Kidney (tissue), 13 donors: ENCODE measurements at regions not wholly inside any gene's neighbourhood (a gene's known extent, or its start where the extent isn't known, plus 50 kb on each side); places are given as distances from the start of the nearest gene placed in this dataset.
A peak's percentile ranks its signal among the peaks of the same experiment; 100 is the strongest.

Experiments
- DNase-seq, 5 donors: peaks; one replicate each; pipeline ENCODE4 v3.0.0-alpha.2; 2013 to 2020
- FAIRE-seq: peaks from 2 replicates; lab custom pipeline; 2012; peaks lifted over from hg19 to GRCh38; lab: Jason Lieb, UNC
- H3K27ac ChIP-seq, 2 donors: one replicate each; pipeline ENCODE4 v1.7.0; 2013; ENCODE audit warnings: low read depth in 2 of 2, low read length in 2 of 2, inconsistent platforms in 1 of 2
- H3K27me3 ChIP-seq: one replicate; pipeline ENCODE4 v1.7.1; 2013; ENCODE audit warnings: low read length, inconsistent platforms; ENCODE audit not compliant: control insufficient read depth, insufficient read depth
- H3K36me3 ChIP-seq, 3 donors: one replicate each; pipeline versions ENCODE4 v1.7.0 to v1.7.1; 2013; ENCODE audit warnings: low read length in 3 of 3, control low read depth in 1 of 3, inconsistent platforms in 1 of 3; ENCODE audit not compliant: insufficient read depth in 3 of 3, control insufficient read depth in 2 of 3
- H3K4me1 ChIP-seq, 3 donors: one replicate each; pipeline versions ENCODE4 v1.7.0 to v1.7.1; 2013; ENCODE audit warnings: low read length in 3 of 3, inconsistent platforms in 1 of 3, low read depth in 1 of 3; ENCODE audit not compliant: control insufficient read depth in 2 of 3, insufficient read depth in 2 of 3
- H3K4me3 ChIP-seq, 3 donors: one replicate each; pipeline versions ENCODE4 v1.7.0 to v1.8.1; 2013; ENCODE audit warnings: low read length in 3 of 3, control low read depth in 1 of 3, inconsistent platforms in 1 of 3
- H3K9ac ChIP-seq, 3 donors: one replicate each; pipeline versions ENCODE4 v1.7.0 to v1.7.1; 2013; ENCODE audit warnings: low read length in 3 of 3, control low read depth in 1 of 3, inconsistent platforms in 1 of 3
- H3K9me3 ChIP-seq, 3 donors: one replicate each; pipeline versions ENCODE4 v1.7.0 to v1.7.1; 2013; ENCODE audit warnings: low read length in 3 of 3, control low read depth in 1 of 3, inconsistent platforms in 1 of 3; ENCODE audit not compliant: control insufficient read depth in 2 of 3, insufficient read depth in 1 of 3
- CTCF ChIP-seq: IDR thresholded peaks from 3 replicates; pipeline ENCODE4 v1.5.1; 2012; ENCODE audit warnings: mild to moderate bottlenecking, moderate library complexity, borderline replicate concordance; ENCODE audit not compliant: insufficient read depth; ENCODE audit errors: extremely low read depth
- intact Hi-C: fragments of 100-400 bp; cut with DNase I; formaldehyde crosslinking; loops from one replicate; pipeline ENCODE4 v1.11.1; 2022
- donor health status: control.
- donor health status: control.
- donor health status: control.
- donor health status: control.
- donor health status: control.
- donor health status: DM: yes; HTN: yes; CAD: no.
- donor health status: Normal renal cell carcinoma (clear cell type).

- TF ChIP-seq CTCF = no peak
- DNase-seq = peak in 3 of 5 donors; percentile 25 to 72 (median 69)
- H3K27ac ChIP-seq = no peak overlapping the region
- intact Hi-C loops = no loop called here
- peaks cover 0 to 3% (median 0%) of the 10 kb centered on the region in 3 donors for H3K9me3 ChIP-seq
- no peaks in the 10 kb centered on the region for H3K27me3 ChIP-seq
- no peaks in the 10 kb centered on the region for H3K4me1 ChIP-seq
- H3K36me3 ChIP-seq = no peaks in the 10 kb centered on the region
- no peak for FAIRE-seq
- H3K9ac ChIP-seq = no peak overlapping the region
- H3K4me3 ChIP-seq = no peak overlapping the region
Observed at GRCh38 chr20:55160037-55160436, 684.6 kb downstream of the DOK5 start.

GRCh38 chr20:55159230-55159629 lies 683.8 kb downstream of the DOK5 start:
- no peaks in the 10 kb centered on the region for H3K27me3 ChIP-seq
- intact Hi-C loops = no loop called here
- no peak overlapping the region for H3K27ac ChIP-seq
- H3K9me3 ChIP-seq = peaks cover 0 to 3% (median 0%) of the 10 kb centered on the region in 3 donors
- FAIRE-seq = no peak
- no peak overlapping the region for H3K4me3 ChIP-seq
- no peak for DNase-seq
- no peak for TF ChIP-seq CTCF
- no peaks in the 10 kb centered on the region for H3K4me1 ChIP-seq
- no peaks in the 10 kb centered on the region for H3K36me3 ChIP-seq
- no peak overlapping the region for H3K9ac ChIP-seq

- FAIRE-seq = no peak
- H3K4me3 ChIP-seq = no peak overlapping the region
- peaks cover 0 to 3% (median 0%) of the 10 kb centered on the region in 3 donors for H3K9me3 ChIP-seq
- H3K27me3 ChIP-seq = no peaks in the 10 kb centered on the region
- H3K27ac ChIP-seq = no peak overlapping the region
- no peaks in the 10 kb centered on the region for H3K36me3 ChIP-seq
- intact Hi-C loops = no loop called here
- no peak for DNase-seq
- H3K4me1 ChIP-seq = no peaks in the 10 kb centered on the region
- no peak for TF ChIP-seq CTCF
- H3K9ac ChIP-seq = no peak overlapping the region
Observed at GRCh38 chr20:55158446-55158845, 683.1 kb downstream of the DOK5 start.

GRCh38 chr20:55155360-55155759 lies 680.0 kb downstream of the DOK5 start:
- Histone ChIP-seq H3K9me3 (peaks cover 0 to 3% (median 0%) of the 10 kb centered on the region in 3 donors), H3K27ac (no peak overlapping the region), H3K4me3 (no peak overlapping the region), H3K9ac (no peak overlapping the region), H3K36me3 (no peaks in the 10 kb centered on the region), H3K27me3 (no peaks in the 10 kb centered on the region), H3K4me1 (no peaks in the 10 kb centered on the region)
- TF ChIP-seq CTCF = no peak
- intact Hi-C loops = no loop called here
- DNase-seq = no peak
- no peak for FAIRE-seq
